Stimulated activated CD4-positive, alpha-beta T cell treated with anti-CD3 and anti-CD28 coated beads, Interleukin-4, amount 100 ng/mL, for 48 hours (primary cell): ENCODE measurements at regions not wholly inside any gene's neighbourhood (a gene's known extent, or its start where the extent isn't known, plus 50 kb on each side); places are given as distances from the start of the nearest gene placed in this dataset.
"Not testable (repeated sequence)": the region's sequence is repeated elsewhere in the genome, so short reads cannot be mapped to it uniquely, and the experiment has no call there.

Experiments used
- DNase-seq, 2 donors: peaks; one replicate each; pipeline ENCODE4 v3.0.0-alpha.2; 2020; ENCODE audit warnings: low read depth in 2 of 2

- DNase-seq: no peak
These were observed 132.9 kb upstream of the CHD1 start for GRCh38 chr5:99061711-99062110.

- no peak for DNase-seq
These were observed 132.5 kb upstream of the CHD1 start for GRCh38 chr5:99061299-99061698.

GRCh38 chr5:99060306-99061261 is 131.8 kb upstream of the CHD1 start:
- DNase-seq: peak; percentile 77 to 81

GRCh38 chr5:99059685-99060084 is 130.9 kb upstream of the CHD1 start:
- DNase-seq: no peak

DNA sequence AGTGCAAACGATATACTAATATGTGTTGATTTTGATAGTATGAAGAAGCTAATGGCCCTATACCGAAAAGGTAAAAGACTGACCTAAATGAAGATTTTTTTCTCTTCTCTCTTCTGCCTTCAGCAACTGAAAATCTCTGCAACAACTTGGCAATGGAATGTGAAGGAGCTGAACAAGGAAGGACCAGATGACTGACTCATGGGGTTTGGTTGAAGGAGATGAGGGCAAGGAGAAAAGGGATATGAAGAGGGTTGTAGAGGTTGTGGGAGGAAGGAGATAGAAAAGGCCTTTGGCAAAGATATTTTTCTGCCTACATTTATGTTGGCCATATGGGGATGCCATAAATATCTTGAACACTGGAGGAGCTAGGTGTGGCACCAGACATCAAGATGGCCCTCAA is 129.7 kb upstream of the CHD1 start:
- no peak for DNase-seq

- DNase-seq: no peak
These were observed 126.2 kb upstream of the CHD1 start for GRCh38 chr5:99054972-99055371.

DNA sequence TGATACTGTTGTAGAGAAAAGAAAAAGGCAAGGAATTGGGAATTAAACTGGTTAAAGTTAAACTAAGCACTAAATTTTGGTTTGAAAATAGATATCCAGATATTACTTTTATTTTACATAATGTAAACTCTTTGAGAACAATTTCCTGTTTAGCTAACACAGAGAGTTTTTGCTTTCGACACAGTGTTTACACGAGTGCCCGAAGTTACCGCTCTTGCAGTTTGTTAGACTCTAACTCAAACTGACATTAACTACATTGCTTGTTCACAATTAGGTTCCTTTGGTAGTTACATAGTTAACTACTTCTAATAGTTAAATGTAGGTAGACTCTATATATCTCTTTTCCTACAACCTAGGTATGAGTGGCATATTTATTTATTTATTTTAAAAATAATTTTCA is 117.1 kb upstream of the CHD1 start:
- no peak for DNase-seq

DNA sequence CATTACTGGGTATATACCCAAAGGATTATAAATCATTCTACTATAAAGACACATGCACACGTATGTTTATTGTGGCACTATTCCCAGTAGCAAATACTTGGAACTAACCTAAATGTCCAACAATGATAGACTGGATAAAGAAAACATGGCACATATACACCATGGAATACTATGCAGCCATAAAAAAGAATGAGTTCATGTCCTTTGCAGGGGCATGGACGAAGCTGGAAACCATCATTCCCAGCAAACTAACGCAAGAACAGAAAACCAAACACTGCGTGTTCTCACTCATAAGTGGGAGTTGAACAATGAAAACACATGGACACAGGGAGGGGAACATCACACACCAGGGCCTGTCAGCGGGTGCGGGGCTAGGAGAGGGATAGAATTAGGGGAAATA is 114.5 kb upstream of the CHD1 start:
- DNase-seq: not testable (repeated sequence)

- no peak for DNase-seq
These were observed 108.9 kb upstream of the CHD1 start for GRCh38 chr5:99037668-99038067.

GRCh38 chr5:99035942-99036341 is 107.1 kb upstream of the CHD1 start:
- DNase-seq: no peak

DNA sequence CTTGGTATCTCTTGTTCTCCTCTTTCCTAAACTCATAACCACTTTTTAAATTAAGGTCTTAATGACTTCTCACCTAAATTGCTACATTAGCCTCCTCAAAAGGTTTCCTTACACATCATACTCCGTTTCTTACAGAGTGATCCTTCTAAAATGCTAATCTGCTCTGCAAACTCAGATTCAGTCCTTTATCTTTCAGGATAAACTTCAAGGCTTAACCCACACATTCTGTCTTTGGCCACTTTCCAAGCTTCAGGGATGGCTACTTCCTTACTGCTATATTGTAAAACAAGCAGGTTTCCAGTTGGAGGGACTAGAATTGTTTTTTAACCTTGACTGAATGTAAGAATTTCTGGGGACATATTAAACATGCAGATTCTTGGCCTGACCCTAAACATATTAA is 105.5 kb upstream of the CHD1 start:
- no peak for DNase-seq

DNA sequence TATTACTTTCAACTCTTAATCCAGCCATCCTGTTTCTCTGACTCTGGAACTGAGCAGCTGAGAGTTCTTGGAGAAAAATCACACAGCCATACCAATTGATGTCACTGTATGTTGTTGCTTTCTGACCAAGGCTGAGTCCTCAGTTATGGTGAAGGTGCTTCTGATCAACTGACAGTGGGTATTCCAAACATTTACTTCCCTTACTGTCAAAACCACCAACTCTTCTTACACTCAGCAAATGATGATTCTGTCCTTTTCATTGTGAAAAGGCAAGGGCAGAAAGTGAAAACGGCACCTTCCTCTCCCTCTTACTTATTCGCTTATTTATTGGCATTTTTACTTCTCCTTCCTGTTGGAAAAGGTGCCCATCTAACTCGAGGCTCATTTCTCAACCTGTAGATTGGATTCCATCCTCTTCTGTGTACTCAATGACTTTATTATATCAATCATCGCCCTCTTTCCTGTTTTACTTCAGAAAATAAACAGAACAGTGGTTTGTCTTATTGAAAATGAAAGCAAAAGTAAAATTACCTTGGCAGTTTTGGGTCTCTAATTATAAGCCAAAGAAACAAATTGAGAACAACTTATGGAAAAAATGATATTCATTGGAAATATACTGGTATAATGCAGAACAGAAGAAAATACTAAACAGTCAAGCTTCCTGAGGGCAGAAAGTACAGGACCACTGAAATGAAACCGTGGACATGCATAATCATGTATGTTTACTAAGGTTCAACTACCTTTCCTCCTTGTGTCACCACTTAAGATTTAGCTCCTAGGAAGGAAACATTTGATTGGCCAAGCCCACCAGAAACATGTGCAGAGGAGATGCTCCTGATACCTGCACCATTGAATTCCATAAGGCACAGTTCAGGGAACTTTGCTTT is 104.5 kb upstream of the CHD1 start:
- DNase-seq: no peak

DNA sequence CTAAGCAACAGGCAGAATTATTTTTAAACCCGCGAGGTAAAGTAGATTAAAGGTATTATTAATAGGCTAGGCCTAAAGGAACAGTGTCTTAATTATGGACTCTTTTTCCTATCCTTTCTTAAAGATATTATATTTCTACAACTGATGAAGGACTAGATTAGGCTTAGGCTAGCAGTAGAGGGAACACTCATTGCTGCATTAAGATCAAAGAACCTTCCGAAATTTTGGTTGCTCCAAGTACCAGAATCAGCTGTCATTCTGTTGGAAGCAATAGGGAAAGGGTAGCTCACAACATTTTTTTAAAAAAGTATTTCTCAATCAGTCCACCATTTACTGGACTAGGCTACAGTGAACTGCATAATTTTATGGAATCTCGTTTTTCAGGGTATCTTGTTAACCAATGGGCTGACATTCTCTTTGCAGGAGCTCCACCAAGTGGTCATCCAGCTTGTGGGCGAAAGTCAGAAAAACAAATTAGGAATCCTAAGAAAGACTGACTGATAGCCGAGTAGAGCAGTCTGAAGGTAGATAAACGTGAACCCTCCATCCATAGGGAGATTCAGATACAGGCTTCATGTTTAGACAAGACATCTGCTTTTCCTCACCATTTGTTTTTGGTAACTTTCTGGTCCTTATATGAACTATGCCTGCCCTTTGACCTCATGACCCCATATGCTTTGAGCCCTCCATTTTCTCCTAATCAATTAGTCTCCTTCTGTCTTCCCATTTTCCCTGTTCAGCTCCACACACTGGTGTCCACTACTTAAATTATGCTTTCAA is 103.6 kb upstream of the CHD1 start:
- no peak for DNase-seq

DNA sequence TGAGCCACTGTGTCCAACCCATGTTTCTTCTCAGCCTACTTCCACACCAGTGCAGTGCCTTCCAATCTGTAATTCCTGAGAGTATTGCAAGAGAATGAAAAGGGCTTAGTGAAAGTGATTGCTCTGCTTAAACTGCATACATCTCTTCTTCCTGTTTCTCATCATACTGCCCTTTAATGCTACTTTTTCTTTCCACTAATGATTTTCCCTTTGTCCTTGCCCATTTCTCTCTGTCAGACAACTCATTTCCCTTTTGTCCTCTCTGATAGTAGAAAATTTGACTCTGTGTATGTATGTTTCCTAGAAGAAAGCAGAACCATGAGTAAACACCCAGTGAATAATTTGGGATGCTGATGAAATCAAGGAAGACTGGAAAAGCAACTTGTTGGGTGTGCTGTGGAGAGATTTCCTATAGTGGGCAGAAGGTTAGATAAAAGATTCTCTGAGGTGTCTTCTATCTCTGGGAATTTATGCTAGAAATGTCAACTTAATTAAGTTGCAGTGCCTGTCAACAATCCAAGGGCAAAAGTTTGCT is 102.2 kb upstream of the CHD1 start:
- DNase-seq: no peak

DNA sequence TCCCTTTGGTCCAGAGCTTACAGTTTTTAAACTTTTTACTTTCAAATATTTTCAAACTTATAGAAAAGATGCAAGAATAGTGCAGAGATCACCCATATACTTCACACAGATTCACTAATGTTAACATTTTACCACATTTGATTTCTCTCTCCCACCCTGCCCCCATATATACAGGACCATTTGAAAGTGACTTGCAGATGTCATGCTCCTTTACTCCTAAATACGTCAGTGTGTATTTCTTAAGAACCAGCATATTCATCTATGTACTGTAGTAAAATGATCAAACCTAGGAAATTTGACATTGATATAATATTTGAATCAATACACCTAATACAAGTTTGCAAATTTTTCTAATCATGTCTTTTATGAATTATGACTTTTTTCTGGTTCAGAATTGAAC is 100.4 kb upstream of the CHD1 start:
- DNase-seq: no peak

- DNase-seq: not testable (repeated sequence)
These were observed 99.4 kb upstream of the CHD1 start for GRCh38 chr5:99028170-99028569.

DNA sequence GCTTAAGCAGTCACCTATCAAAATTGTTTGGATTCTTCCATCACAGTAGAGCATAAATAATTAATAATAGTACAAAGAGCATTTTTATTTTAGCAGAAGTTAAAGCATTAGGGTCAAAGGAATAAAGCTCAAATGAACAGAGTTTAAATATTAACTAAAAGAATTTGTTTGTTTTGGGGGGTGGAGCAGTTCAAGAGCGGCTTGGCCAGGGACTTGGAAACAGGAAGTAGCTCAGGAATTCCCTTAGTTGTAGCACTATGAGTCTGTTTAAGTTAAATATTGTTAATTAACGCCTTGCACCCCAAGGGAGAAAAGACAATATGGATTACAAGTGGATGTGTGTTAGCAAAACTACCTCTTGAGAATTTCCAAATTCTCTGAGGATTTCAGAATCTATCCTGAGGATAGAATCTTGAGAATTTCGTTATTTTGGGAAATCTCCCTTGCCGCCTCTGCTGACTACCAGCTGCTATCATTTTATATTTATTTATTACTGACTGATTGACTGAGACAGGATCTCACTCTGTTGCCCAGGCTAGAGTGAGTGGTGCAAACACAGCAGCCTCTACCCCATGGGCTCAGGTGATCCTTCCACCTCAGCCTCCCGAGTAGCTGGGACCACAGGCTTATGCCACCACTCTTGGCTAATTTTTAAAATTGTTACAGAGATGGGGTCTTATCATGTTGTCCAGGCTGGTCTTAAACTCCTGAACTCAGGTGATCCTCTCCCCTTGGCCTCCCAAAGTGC is 96.7 kb upstream of the CHD1 start:
- DNase-seq: no peak

- no peak for DNase-seq
These were observed 94.5 kb upstream of the CHD1 start for GRCh38 chr5:99023330-99023729.

GRCh38 chr5:99022250-99022649 is 93.4 kb upstream of the CHD1 start:
- DNase-seq: no peak

- no peak for DNase-seq
These were observed 91.9 kb upstream of the CHD1 start for GRCh38 chr5:99020698-99021048.
